Erythroblast (primary cell): ENCODE measurements at regions not wholly inside any gene's neighbourhood (a gene's known extent, or its start where the extent isn't known, plus 50 kb on each side); places are given as distances from the start of the nearest gene placed in this dataset.

Source experiments
- GATA1 ChIP-seq: IDR thresholded peaks from 2 replicates; pipeline ENCODE4 v1.6.1; 2011; ENCODE audit warnings: low read depth, mild to moderate bottlenecking, control low read depth, low read length, moderate library complexity
- POLR2A ChIP-seq: IDR thresholded peaks from 2 replicates; pipeline ENCODE4 v1.6.1; 2011; ENCODE audit warnings: mild to moderate bottlenecking, low read length

- no peak for TF ChIP-seq POLR2A
- no peak for TF ChIP-seq GATA1
Observed at GRCh38 chr18:8471372-8471771, 137.9 kb upstream of the RAB12 start.
